Astrocyte of the hippocampus (primary cell): ENCODE measurements at regions not wholly inside any gene's neighbourhood (a gene's known extent, or its start where the extent isn't known, plus 50 kb on each side); places are given as distances from the start of the nearest gene placed in this dataset.
"Not testable (repeated sequence)": the region's sequence is repeated elsewhere in the genome, so short reads cannot be mapped to it uniquely, and the experiment has no call there.

Source experiments
- DNase-seq: peaks from one replicate; pipeline ENCODE4 v3.0.0; 2011; ENCODE audit warnings: low read depth, low spot score

DNA sequence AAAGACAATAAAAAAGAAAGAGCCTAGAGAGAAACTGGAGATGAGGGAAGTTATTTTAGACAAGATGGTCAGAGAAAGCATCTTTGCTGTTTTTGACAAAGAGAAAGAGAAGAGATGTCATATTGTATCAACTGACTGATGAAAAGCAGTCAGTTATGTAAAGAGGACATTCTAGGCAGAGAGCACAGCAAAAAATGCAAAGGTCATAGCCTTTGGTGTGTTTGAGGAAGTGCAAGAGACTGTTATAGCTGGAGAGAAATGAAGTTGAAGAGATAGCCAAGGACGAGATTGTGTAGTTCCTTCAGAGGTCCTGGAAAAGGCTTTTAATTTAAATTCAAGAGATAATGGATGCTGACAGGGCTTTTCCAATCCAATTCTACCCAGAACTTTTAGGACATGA is 342.4 kb downstream of the RASEF start:
- DNase-seq = no peak

DNA sequence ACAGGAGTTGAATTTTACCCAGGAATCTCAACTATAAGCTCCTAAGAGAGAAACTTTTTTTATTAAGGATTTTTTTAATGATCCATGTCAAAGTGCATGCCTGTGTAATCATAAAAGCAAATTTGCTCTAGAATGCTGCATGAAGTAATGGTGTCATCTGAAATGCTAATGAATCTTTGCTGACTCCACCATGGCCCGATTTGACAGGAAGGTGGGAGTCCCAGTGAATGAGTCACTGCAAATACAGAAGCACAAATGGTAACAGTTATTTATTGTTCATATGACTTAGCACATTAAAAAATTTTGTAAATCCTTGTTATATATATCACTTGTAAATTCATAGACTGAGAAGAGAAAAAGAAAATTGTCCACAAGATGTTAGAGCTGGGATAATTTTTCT is 341.3 kb downstream of the RASEF start:
- DNase-seq = peak; percentile 51

DNA sequence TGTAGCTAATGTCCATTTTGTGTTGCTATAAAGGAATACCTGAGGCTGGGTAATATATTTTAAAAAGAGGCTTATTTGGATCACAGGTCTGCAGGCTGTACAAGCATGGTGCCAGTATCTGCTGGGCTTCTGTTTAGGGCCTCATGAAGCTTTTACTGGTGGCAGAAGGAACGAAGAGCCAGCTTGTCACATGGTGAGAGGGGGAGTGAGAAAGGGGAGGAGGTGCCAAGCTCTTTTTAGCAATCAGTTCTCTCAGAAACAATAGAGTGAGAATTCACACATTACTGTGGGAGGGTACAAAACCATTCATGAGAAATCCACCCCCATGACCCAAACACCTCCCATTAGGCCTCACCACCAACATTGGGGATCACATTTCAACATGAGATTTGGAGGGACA is 340.9 kb downstream of the RASEF start:
- DNase-seq = no peak

GRCh38 chr9:82722561-82722960 is 340.4 kb downstream of the RASEF start:
- DNase-seq = peak; percentile 17

DNA sequence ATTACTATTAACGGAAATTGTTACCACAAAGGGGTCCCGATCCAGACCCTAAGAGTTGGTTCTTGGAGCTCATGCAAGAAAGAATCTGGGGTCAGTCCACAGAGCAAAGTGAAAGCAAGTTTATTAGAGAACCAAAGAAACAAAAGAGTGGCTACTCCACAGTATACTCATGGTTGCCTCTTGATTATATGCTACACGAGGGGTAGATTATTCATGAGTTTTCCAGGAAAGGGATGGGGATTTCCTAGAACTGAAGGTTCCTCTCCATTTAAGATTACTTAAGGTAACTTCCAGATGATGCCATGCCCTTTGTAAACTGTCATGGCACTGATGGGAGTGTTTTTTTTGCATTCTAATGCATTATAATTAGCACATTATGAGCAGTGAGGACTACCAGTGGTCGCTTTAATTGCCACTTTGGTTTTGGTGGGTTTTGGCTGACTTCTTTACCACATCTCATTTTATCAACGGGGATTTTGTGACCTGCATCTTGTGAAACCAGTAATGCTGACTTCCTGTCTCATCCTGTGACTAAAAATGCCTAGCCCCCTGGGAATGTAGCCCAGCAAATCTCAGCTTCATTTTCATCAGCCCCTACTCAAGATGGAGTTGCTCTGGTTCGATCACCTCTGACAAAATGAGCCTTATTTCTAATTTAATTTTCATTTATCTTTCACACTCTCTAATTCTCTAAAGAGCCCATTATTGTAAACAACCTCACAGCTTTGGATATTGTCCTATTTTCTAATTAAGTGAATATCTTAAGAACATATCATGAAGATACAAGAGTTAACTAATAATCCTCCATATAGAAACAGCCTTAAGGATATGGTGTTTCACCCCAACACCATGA is 336.3 kb downstream of the RASEF start:
- peak; percentile 9 for DNase-seq

- DNase-seq = no peak
Measured at GRCh38 chr9:82729141-82729540, 333.8 kb downstream of the RASEF start.

GRCh38 chr9:82729991-82730589 is 332.9 kb downstream of the RASEF start:
- DNase-seq = no peak

- DNase-seq = peak; percentile 62
Measured at GRCh38 chr9:82732928-82733327, 330.0 kb downstream of the RASEF start.

DNA sequence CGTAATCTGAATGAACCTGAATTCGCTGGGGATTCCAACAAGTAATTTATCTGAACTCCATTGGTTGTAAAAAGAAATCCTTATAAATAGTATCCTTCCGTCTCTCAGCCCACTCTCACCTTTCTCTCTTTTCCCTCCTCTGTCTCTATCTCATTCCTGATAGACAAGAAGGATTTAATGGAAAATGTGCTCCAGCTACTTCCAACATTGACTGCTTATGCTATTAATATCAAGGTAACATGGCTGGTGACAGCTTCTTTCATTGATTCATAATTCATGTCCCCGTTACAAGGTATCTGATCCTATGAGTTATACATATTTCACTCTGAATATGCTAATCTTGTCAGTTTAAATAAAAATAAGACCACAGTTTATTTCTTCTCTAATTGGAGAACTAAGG is 326.8 kb downstream of the RASEF start:
- DNase-seq = no peak

DNA sequence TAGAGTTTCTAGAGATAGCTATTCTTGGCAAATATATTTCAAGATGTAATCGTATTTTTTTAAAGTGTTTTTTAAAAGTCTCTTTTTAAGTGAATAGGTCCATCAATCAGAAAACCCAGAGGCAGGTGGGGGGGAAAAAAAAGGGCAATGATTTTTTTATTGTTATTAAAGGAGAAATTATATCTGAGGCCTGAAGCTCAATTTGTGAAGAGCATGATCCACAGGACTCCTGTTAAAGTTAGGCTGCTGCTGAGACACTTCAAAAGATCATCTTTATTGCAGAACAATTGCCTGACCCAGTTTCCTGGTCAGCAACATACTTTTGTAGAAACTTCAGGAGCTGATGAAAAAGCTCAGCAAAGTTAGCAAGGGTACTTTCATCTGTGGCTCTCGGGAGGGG is 326.2 kb downstream of the RASEF start:
- DNase-seq = no peak

DNA sequence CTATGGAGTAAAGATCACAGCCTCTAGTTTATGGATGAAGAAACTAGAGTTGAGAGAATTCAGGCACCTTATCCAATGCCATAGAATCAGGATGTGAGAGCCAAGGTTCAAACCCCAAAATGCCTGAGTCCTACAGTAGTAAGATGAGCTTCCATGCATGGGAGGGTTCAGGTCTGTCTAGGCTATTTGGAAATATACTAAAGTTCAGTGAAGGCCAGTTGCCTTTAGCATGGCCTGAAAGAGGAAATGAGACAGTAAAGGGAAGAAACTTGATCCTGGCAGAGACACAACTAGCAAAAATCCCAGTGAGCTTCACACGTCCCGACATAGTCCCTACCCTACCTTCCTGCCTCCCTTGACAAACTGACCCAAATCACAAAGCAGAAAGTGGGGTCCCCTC is 317.0 kb downstream of the RASEF start:
- no peak for DNase-seq

GRCh38 chr9:82750411-82750913 is 312.5 kb downstream of the RASEF start:
- no peak for DNase-seq

GRCh38 chr9:82757924-82758323 is 305.0 kb downstream of the RASEF start:
- DNase-seq = no peak

GRCh38 chr9:82761027-82761426 is 301.9 kb downstream of the RASEF start:
- DNase-seq = no peak

GRCh38 chr9:82761956-82762355 is 301.0 kb downstream of the RASEF start:
- DNase-seq = no peak

DNA sequence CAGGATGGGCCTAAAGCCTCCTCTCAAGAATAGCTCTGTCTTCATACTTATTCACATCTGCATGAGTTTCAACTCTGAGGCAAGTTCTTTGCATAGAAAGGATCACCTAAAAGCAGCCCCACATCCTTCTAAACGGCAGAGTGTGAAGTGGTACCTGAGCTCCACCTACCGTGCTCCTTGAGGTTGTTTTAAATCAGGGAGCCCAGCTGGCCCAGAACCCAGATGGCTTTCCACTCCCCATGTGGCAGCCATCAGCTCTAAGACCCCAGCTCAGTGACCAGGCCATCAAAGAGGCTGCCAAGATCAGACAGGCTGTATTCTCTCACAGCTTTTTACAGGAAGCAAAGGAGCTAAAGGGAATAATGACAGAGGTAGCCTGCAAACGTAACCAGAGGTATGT is 299.3 kb downstream of the RASEF start:
- no peak for DNase-seq

DNA sequence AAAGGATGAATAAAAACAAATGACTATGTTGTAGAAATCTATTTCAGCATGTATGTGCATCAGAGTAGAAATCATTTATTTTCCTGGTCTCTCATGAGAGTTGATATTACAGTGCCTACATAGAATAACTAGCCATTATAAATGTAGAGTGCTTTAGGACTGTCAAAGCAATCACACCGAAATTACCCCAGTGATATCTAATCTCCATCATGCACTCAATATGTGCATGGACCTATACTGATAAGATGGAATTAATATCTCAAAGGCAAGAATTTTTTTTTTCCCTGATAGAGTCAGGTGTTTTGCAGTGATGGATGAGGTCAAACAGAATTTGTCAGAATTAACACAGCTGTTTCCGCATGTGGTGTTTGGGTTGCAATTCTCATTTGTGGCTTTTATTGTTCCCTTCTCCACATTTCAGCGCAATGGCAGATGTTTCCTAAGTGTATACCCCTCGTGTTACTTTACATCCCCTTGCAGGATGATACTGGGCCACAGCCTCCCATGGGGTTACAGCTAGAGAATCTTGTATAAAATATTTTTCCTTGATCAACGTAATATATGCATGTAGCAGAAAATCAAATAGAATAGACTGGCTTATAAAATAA is 298.8 kb downstream of the RASEF start:
- no peak for DNase-seq

DNA sequence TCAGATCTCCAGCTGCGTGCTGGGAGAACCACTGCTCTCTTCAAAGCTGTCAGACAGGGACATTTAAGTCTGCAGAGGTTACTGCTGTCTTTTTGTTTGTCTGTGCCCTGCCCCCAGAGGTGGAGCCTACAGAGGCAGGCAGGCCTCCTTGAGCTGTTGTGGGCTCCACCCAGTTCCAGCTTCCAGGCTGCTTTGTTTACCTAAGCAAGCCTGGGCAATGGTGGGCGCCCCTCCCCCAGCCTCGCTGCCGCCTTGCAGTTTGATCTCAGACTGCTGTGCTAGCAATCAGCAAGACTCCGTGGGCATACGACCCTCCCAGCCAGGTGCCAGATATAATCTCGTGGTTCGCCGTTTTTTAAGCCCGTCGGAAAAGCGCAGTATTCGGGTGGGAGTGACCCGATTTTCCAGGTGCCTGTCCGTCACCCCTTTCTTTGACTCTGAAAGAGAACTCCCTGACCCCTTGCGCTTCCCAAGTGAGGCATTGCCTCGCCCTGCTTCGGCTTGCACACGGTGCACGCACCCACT is 288.2 kb downstream of the RASEF start:
- DNase-seq = not testable (repeated sequence)

DNA sequence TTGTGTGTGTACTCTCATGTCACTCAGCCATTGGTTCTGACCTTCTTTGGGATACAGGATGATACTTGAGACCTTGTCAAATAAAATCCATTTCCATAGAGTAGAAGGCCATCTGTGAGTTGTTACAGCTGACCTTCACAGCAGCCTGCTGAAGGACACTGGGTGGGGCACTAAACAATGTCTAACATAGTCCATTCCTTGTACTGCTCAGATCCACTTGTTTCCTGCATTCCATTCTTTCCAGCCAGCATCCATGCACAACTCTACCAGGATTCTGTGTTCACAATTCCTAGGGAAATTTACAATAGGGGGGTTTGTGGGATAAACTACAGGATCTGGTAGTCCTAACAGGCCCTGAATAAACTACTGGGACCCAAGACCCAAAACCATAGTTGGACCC is 286.4 kb downstream of the RASEF start:
- DNase-seq = no peak

GRCh38 chr9:82777366-82777765 is 285.6 kb downstream of the RASEF start:
- DNase-seq = no peak

- not testable (repeated sequence) for DNase-seq
Measured at GRCh38 chr9:82778923-82779322, 284.0 kb downstream of the RASEF start.

GRCh38 chr9:82780017-82780416 is 282.9 kb downstream of the RASEF start:
- no peak for DNase-seq
